Endothelial cell of umbilical vein (primary cell): ENCODE measurements at regions not wholly inside any gene's neighbourhood (a gene's known extent, or its start where the extent isn't known, plus 50 kb on each side); places are given as distances from the start of the nearest gene placed in this dataset.
"Not testable (repeated sequence)": the region's sequence is repeated elsewhere in the genome, so short reads cannot be mapped to it uniquely, and the experiment has no call there.

Experiments used
- CTCF ChIP-seq, 2 donors: IDR thresholded peaks; 1 replicate in 1 of 2; 2 replicates in 1 of 2; pipeline ENCODE4 v1.5.1; 2011; ENCODE audit warnings: low read length in 2 of 2, mild to moderate bottlenecking in 2 of 2, moderate library complexity in 2 of 2, control low read depth in 1 of 2, inconsistent platforms in 1 of 2, low read depth in 1 of 2; ENCODE audit not compliant: insufficient read depth in 1 of 2; ENCODE audit errors: extremely low read depth in 1 of 2
- EZH2 ChIP-seq: IDR thresholded peaks from 2 replicates; pipeline ENCODE4 v1.6.1; 2012; ENCODE audit warnings: borderline replicate concordance, low read depth, mild to moderate bottlenecking, moderate library complexity, low read length, inconsistent platforms; ENCODE audit not compliant: severe bottlenecking
- GATA2 ChIP-seq: IDR thresholded peaks from 2 replicates; pipeline ENCODE4 v1.7.0; 2011; ENCODE audit warnings: low read depth, mild to moderate bottlenecking, moderate library complexity, mixed read lengths, low read length; ENCODE audit not compliant: insufficient read length, insufficient read depth
- MAX ChIP-seq: IDR thresholded peaks from 2 replicates; pipeline ENCODE4 v1.6.1; 2011; ENCODE audit not compliant: insufficient read depth, insufficient read length
- MYC ChIP-seq: IDR thresholded peaks from one replicate; pipeline ENCODE4 v1.6.1; 2011; ENCODE audit warnings: mild to moderate bottlenecking, low read depth, low read length
- POLR2A ChIP-seq: IDR thresholded peaks from 2 replicates; pipeline ENCODE4 v1.6.1; 2012; ENCODE audit warnings: low read depth, mild to moderate bottlenecking, control low read depth, low read length
- POLR2AphosphoS5 ChIP-seq: IDR thresholded peaks from 2 replicates; pipeline ENCODE4 v1.6.1; 2012; ENCODE audit warnings: low read depth, mild to moderate bottlenecking, control low read depth, low read length, moderate library complexity; ENCODE audit not compliant: insufficient read depth

- not testable (repeated sequence) for TF ChIP-seq EZH2; CTCF (IDR thresholded peaks at IDR 0.05; ENCODE audit: extremely low read depth in 1 of 2, insufficient read depth in 1 of 2, low read depth in 1 of 2, low read length in 2 of 2); POLR2AphosphoS5; MYC; POLR2A; GATA2; MAX
These were observed 110.0 kb upstream of the LNX1 start for GRCh38 chr4:53701260-53701659.
